ENCODE measurements at regions not wholly inside any gene's neighbourhood (a gene's known extent, or its start where the extent isn't known, plus 50 kb on each side); places are given as distances from the start of the nearest gene placed in this dataset.

- no peak for DNase-seq (ENCODE audit: low read depth in 1 of 2, low spot score in 1 of 2)
Measured at GRCh38 chr20:7057611-7058010, 290.1 kb downstream of the BMP2 start.

GRCh38 chr20:7078804-7079203 is 311.3 kb downstream of the BMP2 start:
- DNase-seq (ENCODE audit: low read depth in 1 of 2, low spot score in 1 of 2) = no peak

- no peak for DNase-seq (ENCODE audit: low read depth in 1 of 2, low spot score in 1 of 2)
Measured at GRCh38 chr20:7080472-7080871, 313.0 kb downstream of the BMP2 start.

GRCh38 chr20:7085467-7085866 is 318.0 kb downstream of the BMP2 start:
- no peak for DNase-seq (ENCODE audit: low read depth in 1 of 2, low spot score in 1 of 2)

- DNase-seq (ENCODE audit: low read depth in 1 of 2, low spot score in 1 of 2) = no peak
Measured at GRCh38 chr20:7087803-7088202, 320.3 kb downstream of the BMP2 start.

- DNase-seq (ENCODE audit: low read depth in 1 of 2, low spot score in 1 of 2) = no peak
Measured at GRCh38 chr20:7090001-7090400, 322.5 kb downstream of the BMP2 start.

GRCh38 chr20:7090811-7091210 is 323.3 kb downstream of the BMP2 start:
- DNase-seq (ENCODE audit: low read depth in 1 of 2, low spot score in 1 of 2) = no peak

GRCh38 chr20:7091655-7092054 is 324.2 kb downstream of the BMP2 start:
- no peak for DNase-seq (ENCODE audit: low read depth in 1 of 2, low spot score in 1 of 2)

- DNase-seq (ENCODE audit: low read depth in 1 of 2, low spot score in 1 of 2) = no peak
Measured at GRCh38 chr20:7094438-7094997, 327.0 kb downstream of the BMP2 start.

- no peak for DNase-seq (ENCODE audit: low read depth in 1 of 2, low spot score in 1 of 2)
Measured at GRCh38 chr20:7106910-7107309, 339.4 kb downstream of the BMP2 start.

- DNase-seq (ENCODE audit: low read depth in 1 of 2, low spot score in 1 of 2) = no peak
Measured at GRCh38 chr20:7108929-7109328, 341.4 kb downstream of the BMP2 start.

GRCh38 chr20:7113577-7114466 is 346.3 kb downstream of the BMP2 start:
- DNase-seq (ENCODE audit: low read depth in 1 of 2, low spot score in 1 of 2) = no peak

- DNase-seq (ENCODE audit: low read depth in 1 of 2, low spot score in 1 of 2) = no peak
Measured at GRCh38 chr20:7123457-7123856, 356.0 kb downstream of the BMP2 start.

- DNase-seq (ENCODE audit: low read depth in 1 of 2, low spot score in 1 of 2) = no peak
Measured at GRCh38 chr20:7124120-7124519, 356.6 kb downstream of the BMP2 start.

GRCh38 chr20:7136886-7137285 is 369.4 kb downstream of the BMP2 start:
- no peak for DNase-seq (ENCODE audit: low read depth in 1 of 2, low spot score in 1 of 2)

- no peak for DNase-seq (ENCODE audit: low read depth in 1 of 2, low spot score in 1 of 2)
Measured at GRCh38 chr20:7137395-7138151, 370.1 kb downstream of the BMP2 start.

GRCh38 chr20:7144464-7144863 is 377.0 kb downstream of the BMP2 start:
- DNase-seq (ENCODE audit: low read depth in 1 of 2, low spot score in 1 of 2) = no peak

- DNase-seq (ENCODE audit: low read depth in 1 of 2, low spot score in 1 of 2) = no peak
Measured at GRCh38 chr20:7146552-7147219, 379.2 kb downstream of the BMP2 start.

GRCh38 chr20:7147220-7147601 is 379.7 kb downstream of the BMP2 start:
- no peak for DNase-seq (ENCODE audit: low read depth in 1 of 2, low spot score in 1 of 2)

GRCh38 chr20:7151676-7152470 is 384.4 kb downstream of the BMP2 start:
- DNase-seq (ENCODE audit: low read depth in 1 of 2, low spot score in 1 of 2) = no peak

- no peak for DNase-seq (ENCODE audit: low read depth in 1 of 2, low spot score in 1 of 2)
Measured at GRCh38 chr20:7155282-7155681, 387.8 kb downstream of the BMP2 start.
